Glutamatergic neuron (in vitro differentiated cells): ENCODE measurements at regions not wholly inside any gene's neighbourhood (a gene's known extent, or its start where the extent isn't known, plus 50 kb on each side); places are given as distances from the start of the nearest gene placed in this dataset.

ENCODE experiments used
- DNase-seq: peaks from one replicate; pipeline ENCODE4 v3.0.0; 2022
- H3K27ac Mint-ChIP-seq: one replicate; pipeline ENCODE4 v1.8.0; 2020; ENCODE audit warnings: mild to moderate bottlenecking, mixed read lengths, inconsistent platforms; ENCODE audit not compliant: unreplicated experiment
- H3K27me3 Mint-ChIP-seq: one replicate; pipeline ENCODE4 v1.8.0; 2020; ENCODE audit warnings: mild to moderate bottlenecking, moderate library complexity, mixed read lengths, inconsistent platforms; ENCODE audit not compliant: unreplicated experiment
- H3K36me3 Mint-ChIP-seq: one replicate; pipeline ENCODE4 v1.8.0; 2020; ENCODE audit warnings: mild to moderate bottlenecking, mixed read lengths, inconsistent platforms; ENCODE audit not compliant: unreplicated experiment
- H3K4me1 Mint-ChIP-seq: one replicate; pipeline ENCODE4 v1.8.0; 2020; ENCODE audit warnings: mild to moderate bottlenecking, low read depth, mixed read lengths, inconsistent platforms; ENCODE audit not compliant: unreplicated experiment
- H3K4me3 Mint-ChIP-seq: one replicate; pipeline ENCODE4 v1.8.0; 2020; ENCODE audit warnings: mild to moderate bottlenecking, mixed read lengths, inconsistent platforms; ENCODE audit not compliant: unreplicated experiment
- H3K9me3 Mint-ChIP-seq: one replicate; pipeline ENCODE4 v1.8.0; 2020; ENCODE audit warnings: mild to moderate bottlenecking, moderate library complexity, mixed read lengths, inconsistent platforms; ENCODE audit not compliant: unreplicated experiment
- TF ChIP-seq, protein P1 (sequence below): fragments of 200-600 bp; sonication (generic); IDR thresholded peaks from one replicate; pipeline ENCODE4 v1.5.0; 2021; ENCODE audit not compliant: partially characterized antibody, unreplicated experiment

GRCh38 chr9:86755561-86755941, 191.8 kb downstream of the GAS1 start:
- Mint-ChIP-seq H3K27me3 (no peaks in the 10 kb centered on the region), H3K36me3 (no peaks in the 10 kb centered on the region), H3K9me3 (peaks cover 2% of the 10 kb centered on the region), H3K27ac (no peak overlapping the region), H3K4me3 (no peak overlapping the region), H3K4me1 (no peaks in the 10 kb centered on the region)
- DNase-seq = no peak
- TF ChIP-seq, protein P1, sequence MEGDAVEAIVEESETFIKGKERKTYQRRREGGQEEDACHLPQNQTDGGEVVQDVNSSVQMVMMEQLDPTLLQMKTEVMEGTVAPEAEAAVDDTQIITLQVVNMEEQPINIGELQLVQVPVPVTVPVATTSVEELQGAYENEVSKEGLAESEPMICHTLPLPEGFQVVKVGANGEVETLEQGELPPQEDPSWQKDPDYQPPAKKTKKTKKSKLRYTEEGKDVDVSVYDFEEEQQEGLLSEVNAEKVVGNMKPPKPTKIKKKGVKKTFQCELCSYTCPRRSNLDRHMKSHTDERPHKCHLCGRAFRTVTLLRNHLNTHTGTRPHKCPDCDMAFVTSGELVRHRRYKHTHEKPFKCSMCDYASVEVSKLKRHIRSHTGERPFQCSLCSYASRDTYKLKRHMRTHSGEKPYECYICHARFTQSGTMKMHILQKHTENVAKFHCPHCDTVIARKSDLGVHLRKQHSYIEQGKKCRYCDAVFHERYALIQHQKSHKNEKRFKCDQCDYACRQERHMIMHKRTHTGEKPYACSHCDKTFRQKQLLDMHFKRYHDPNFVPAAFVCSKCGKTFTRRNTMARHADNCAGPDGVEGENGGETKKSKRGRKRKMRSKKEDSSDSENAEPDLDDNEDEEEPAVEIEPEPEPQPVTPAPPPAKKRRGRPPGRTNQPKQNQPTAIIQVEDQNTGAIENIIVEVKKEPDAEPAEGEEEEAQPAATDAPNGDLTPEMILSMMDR = no peak

- no peak overlapping the region for H3K27ac Mint-ChIP-seq
Observed at GRCh38 chr9:86754581-86755560, 192.4 kb downstream of the GAS1 start.

GRCh38 chr9:86753836-86754235, 193.5 kb downstream of the GAS1 start:
- no peak for DNase-seq
- H3K27ac Mint-ChIP-seq = no peak overlapping the region
- H3K36me3 Mint-ChIP-seq = no peaks in the 10 kb centered on the region
- no peaks in the 10 kb centered on the region for H3K27me3 Mint-ChIP-seq
- no peaks in the 10 kb centered on the region for H3K4me1 Mint-ChIP-seq
- H3K9me3 Mint-ChIP-seq = no peaks in the 10 kb centered on the region
- H3K4me3 Mint-ChIP-seq = no peak overlapping the region
- TF ChIP-seq, protein P1 = no peak

More at GRCh38 chr9:86754581-86755560, 192.4 kb downstream of the GAS1 start:
- Mint-ChIP-seq H3K9me3 (peaks cover 2% of the 10 kb centered on the region), H3K4me1 (no peaks in the 10 kb centered on the region), H3K4me3 (no peak overlapping the region), H3K36me3 (no peaks in the 10 kb centered on the region), H3K27me3 (no peaks in the 10 kb centered on the region)
- no peak for DNase-seq
- TF ChIP-seq, protein P1 = no peak

DNA sequence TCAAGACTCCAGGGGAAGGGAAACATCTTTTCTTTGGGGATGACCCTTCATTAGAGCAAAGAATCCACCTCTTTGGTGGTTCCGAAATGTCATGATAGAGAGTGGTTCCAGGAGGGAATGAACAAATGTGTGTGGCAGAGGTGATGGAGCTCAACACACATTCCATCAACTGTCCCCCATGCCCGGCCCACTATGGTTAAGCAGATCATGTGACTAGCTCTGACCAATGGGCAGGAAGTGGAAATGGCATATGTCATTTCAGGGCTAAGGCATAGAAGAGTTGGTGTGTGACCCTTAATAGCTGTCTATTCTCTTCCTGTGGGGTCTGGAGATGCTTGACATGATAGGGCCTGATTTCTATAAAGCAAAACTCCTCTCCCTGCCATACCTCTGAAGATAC, 194.6 kb downstream of the GAS1 start:
- DNase-seq = no peak
- no peaks in the 10 kb centered on the region for H3K36me3 Mint-ChIP-seq
- H3K27me3 Mint-ChIP-seq = no peaks in the 10 kb centered on the region

More for the DNA sequence above, 194.6 kb downstream of the GAS1 start:
- H3K4me1 Mint-ChIP-seq = no peaks in the 10 kb centered on the region
- TF ChIP-seq, protein P1 = no peak
- no peak overlapping the region for H3K27ac Mint-ChIP-seq
- H3K9me3 Mint-ChIP-seq = peaks cover 3% of the 10 kb centered on the region
- H3K4me3 Mint-ChIP-seq = no peak overlapping the region
